Mucosa of descending colon (tissue), 3 donors: ENCODE measurements at regions not wholly inside any gene's neighbourhood (a gene's known extent, or its start where the extent isn't known, plus 50 kb on each side); places are given as distances from the start of the nearest gene placed in this dataset.
"Not testable (repeated sequence)": the region's sequence is repeated elsewhere in the genome, so short reads cannot be mapped to it uniquely, and the experiment has no call there.

Experiments
- ATAC-seq: fragments of 200-7000 bp; cut with Tn5 transposase; one replicate; pipeline ENCODE4 v1.9.1; 2020; ENCODE audit warnings: mild to moderate bottlenecking, moderate library complexity
- DNase-seq, 3 donors: peaks; one replicate each; pipeline ENCODE4 v3.0.0-alpha.2; 2020
- H3K36me3 ChIP-seq: fragments of 200-600 bp; one replicate; pipeline ENCODE4 v1.8.0; 2021; ENCODE audit warnings: low read depth, mild to moderate bottlenecking
- H3K4me1 ChIP-seq: fragments of 200-600 bp; one replicate; pipeline ENCODE4 v1.8.0; 2021; ENCODE audit warnings: low read depth, mild to moderate bottlenecking
- H3K4me3 ChIP-seq: fragments of 200-600 bp; one replicate; pipeline ENCODE4 v1.8.0; 2021; ENCODE audit warnings: mild to moderate bottlenecking
- H3K9me3 ChIP-seq: fragments of 200-600 bp; one replicate; pipeline ENCODE4 v1.8.0; 2021; ENCODE audit warnings: mild to moderate bottlenecking
- intact Hi-C, 2 donors: fragments of 100-400 bp; cut with DNase I in 1 of 2; cut with micrococcal nuclease in 1 of 2; formaldehyde crosslinking; loops; one replicate each; pipeline versions ENCODE4 v1.11.0 to v1.11.1; 2022; cut with DNase I, micrococcal nuclease
- donor health status: DM: no; HTN: no; CAD: no; lungs with moderate emphysema.
- donor health status: DM: no; HTN: no; CAD: no.
- donor health status: DM: no; HTN: yes; CAD: no.

DNA sequence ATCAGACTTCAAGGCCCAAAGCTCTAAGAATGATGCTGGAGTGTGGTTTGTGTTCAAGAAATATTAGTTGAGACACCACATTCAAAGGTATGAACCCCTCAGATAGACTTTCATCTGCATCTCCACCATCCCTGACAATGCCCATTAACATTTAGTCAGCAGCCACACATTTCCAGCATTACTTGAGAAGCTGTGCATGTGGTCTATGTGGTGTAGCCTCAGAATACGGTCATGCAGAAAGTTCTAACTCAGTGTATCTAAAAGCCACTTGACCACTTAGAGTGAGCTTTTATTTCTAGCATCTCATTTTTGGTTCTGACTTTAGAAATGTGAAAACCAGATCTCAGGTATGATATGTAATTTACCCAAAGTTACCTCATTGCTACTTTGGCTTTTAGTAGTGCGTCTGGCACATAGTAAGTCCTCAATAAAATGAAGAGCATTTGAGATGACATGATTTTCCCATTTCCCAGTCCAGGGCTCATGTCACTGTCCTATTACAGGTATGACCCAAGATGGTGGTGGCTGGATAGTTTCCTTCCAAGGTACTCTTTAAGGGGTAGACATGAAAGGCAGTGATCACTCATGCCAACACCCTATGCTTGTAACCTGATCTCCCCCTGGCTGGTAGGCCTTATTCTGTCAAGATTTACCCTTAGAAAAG lies 272.4 kb upstream of the PLGLB1 start:
- H3K36me3 ChIP-seq, H3K4me3 ChIP-seq, intact Hi-C loops, DNase-seq, ATAC-seq, H3K4me1 ChIP-seq, H3K9me3 ChIP-seq: not testable (repeated sequence)

DNA sequence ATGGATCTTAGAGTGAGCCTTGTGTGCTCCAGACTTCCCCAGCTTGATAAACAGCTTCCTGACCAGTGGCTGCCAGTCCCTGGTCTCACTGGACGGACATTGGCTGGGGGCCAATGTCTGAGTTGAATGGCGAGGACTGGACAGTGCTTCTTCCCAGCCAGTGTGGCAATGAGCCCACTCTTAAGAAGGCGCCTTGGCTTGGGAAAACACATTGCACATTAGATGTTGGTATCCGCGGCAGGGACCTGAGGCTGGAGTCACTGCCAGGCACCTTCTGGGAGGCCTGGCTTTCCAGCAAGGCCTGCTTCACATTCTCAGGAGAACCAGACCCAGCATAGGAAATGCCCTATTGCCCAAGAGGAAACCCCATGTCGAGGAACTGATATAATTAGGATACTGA lies 273.5 kb upstream of the PLGLB1 start:
- DNase-seq, H3K4me3 ChIP-seq, ATAC-seq, intact Hi-C loops, H3K9me3 ChIP-seq, H3K4me1 ChIP-seq, H3K36me3 ChIP-seq: not testable (repeated sequence)

DNA sequence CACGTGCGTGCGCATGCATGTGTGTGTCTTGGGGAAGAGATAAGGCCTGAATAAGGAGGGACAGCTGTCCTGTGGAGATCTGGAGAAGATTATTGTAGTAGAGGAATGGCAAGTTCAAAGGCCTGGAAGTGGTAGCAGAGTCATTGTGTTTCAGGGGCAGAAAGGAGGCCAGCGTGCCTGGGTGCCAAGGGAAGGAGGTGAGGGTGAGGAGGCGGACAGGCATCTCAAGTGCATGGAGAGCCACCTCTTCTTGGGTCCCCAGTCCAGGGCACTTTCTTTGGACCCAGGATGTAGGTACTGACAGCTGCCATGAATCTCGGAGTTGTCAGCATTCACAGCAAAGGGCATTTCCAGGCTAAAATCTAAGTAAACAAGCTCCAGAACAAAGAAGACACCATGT lies 279.7 kb upstream of the PLGLB1 start:
- DNase-seq, H3K4me1 ChIP-seq, ATAC-seq, H3K4me3 ChIP-seq, H3K9me3 ChIP-seq, H3K36me3 ChIP-seq, intact Hi-C loops: not testable (repeated sequence)

DNA sequence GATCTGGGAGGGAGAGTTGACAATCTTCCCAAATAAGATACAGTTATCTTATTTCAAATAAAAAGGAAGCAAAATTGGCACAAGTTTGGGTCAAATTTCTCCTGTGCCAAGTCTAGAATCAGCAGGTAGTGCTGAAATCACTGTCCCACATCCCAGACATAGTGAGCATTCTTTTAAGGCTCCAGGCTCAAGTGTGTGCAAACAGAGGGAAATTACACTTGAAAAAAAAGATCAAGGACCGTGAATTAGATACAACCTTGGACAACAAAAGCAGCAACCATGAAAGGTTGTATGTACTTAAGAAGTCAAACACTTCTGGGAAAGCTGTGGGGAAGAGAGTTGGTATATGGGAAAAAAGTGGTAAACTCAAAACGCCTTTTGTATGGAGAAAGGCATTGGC lies 280.2 kb upstream of the PLGLB1 start:
- intact Hi-C loops, H3K4me3 ChIP-seq, H3K36me3 ChIP-seq, H3K9me3 ChIP-seq, H3K4me1 ChIP-seq, ATAC-seq, DNase-seq: not testable (repeated sequence)

DNA sequence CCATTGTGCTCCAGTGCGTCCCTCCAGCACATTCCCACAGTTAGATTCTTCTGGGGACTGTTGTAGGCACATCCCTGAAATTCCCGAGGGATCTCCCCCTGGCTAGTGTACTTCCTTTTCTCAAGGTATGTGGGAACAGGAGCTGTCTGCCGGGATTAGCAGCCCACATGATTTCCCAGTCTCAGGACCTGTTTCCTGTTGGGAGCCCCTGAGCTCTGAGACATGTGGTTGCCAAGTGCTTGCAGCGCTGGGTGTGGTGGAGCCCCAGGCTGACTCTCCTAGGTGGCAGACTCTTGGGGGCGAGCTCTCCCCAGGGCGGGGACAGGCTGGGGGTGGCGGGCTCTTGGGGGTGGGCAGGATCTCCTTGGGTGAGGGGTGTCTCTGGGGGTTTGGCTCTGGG lies 287.0 kb upstream of the PLGLB1 start:
- H3K4me3 ChIP-seq, H3K9me3 ChIP-seq, H3K36me3 ChIP-seq, intact Hi-C loops, DNase-seq, H3K4me1 ChIP-seq, ATAC-seq: not testable (repeated sequence)

DNA sequence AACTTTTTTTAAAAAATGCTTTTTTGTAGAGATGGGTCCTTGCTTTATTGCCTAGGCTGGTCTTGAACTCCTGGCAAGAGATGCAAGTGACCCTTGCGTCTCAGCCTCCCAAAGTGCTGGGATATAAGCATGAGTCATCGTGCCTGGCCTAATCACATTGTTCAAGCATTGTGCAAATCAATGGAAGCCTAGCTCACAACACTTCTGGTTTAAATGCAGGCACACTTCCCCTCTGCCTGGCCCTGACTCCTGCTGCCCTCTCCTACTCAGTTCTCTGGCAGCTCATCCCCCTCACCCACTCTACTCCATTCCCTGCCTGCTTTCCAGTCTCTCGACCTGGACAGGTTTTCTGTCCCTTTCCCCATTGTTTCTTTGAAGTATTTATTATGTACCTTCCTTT lies 288.1 kb upstream of the PLGLB1 start:
- H3K36me3 ChIP-seq, intact Hi-C loops, H3K4me1 ChIP-seq, DNase-seq, H3K9me3 ChIP-seq, H3K4me3 ChIP-seq: not testable (repeated sequence)
- ATAC-seq = peak; percentile 33

DNA sequence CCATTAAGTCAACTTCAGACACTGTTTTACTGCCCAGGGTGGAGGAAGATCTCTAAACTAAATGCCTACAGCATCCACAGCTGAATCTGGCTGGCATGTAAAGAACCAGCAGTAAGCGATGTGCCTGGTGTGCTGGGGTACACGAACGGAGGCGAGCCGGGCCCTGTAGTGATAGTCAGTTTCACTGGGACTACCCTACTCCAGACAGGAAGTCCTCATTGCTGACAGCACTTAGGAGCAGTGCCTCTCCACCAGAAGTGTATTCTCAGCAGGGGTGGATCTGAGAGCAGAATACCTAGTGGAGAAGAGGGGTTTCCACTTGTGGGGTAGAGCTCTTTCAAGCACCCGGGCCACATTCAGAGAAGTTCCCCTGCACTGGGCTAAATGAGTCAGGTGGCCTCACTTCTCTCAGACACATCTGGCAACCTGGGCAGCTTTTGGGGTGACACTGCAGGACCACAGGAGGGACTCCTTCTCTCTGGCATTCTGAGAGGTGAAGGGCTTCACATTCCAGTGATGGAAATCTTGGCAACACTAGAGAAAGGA lies 290.3 kb upstream of the PLGLB1 start:
- H3K36me3 ChIP-seq, H3K9me3 ChIP-seq, H3K4me3 ChIP-seq, ATAC-seq, intact Hi-C loops, DNase-seq, H3K4me1 ChIP-seq: not testable (repeated sequence)

DNA sequence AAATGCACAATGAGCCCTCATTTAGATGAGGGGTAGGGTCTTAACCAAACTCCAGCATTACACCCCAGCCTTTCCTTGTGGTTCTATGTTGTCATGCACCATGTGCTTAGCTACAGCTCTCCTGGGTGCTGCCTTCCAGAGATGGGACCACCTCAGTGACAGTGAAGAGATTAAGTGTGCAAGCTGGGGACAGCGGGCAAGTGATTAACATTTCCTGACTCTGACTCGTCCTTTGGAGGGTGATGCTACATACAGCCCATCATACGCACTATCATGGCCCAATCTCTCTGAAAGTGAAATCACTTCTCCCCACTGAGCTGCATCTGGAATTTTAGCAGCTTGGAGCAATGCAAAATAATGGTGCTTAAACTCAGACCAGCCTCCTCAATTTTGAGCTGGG lies 293.0 kb upstream of the PLGLB1 start:
- H3K36me3 ChIP-seq, H3K4me3 ChIP-seq, H3K9me3 ChIP-seq, H3K4me1 ChIP-seq, ATAC-seq, DNase-seq, intact Hi-C loops: not testable (repeated sequence)

DNA sequence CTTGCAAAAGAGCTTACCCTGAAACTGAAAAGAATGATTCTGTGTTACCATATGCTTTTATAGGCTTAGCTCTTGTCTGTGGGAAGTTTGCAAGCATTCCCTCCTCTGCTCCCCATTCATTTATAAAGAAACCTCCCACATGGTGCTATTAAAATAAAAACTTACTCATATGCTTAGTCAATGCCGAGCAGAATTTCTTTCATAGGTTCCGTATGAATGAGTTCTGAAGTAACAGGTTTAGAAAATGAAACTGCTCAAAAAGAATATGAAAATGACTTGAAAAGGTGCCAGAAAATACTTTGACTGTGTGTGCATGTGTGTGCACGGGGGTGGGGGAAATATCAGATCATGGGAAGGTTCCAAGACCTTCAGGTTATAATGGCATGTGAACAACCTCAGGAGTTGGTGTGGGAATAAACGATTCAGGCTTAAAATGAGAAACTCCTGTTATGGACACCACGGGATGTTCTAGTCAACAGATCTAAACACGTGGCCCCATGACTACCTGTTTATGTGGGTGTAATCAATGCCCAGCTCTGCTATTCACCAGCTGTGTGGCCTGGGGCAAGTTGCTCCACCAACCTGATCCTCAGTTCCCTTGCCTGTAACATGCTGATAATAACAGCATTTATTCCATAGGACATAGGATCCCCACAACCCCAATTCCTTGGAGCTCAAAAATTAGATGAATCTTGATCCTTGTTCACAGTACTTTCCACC lies 293.7 kb upstream of the PLGLB1 start:
- intact Hi-C loops, H3K4me3 ChIP-seq, H3K36me3 ChIP-seq, H3K9me3 ChIP-seq, DNase-seq, H3K4me1 ChIP-seq: not testable (repeated sequence)
- ATAC-seq = peak; percentile 26

DNA sequence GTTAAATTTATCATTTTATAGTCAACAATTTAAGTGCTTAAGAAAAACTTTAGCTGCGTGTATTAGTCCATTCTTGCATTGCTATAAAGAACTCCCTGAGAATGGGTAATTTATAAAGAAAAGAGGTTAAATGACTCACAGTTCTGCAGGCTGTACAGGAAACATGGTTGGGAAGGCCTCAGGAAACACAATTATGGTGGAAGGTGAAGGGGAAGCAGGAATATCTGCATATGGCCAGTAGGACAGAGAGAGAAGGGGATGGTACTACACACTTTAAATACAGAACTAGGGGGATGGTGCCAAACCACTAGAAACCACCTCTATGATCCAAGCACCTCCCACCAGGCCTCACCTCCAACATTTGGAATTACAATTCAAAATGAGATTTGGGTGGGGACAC lies 295.5 kb upstream of the PLGLB1 start:
- ATAC-seq, H3K4me1 ChIP-seq, H3K9me3 ChIP-seq, DNase-seq, intact Hi-C loops, H3K4me3 ChIP-seq, H3K36me3 ChIP-seq: not testable (repeated sequence)

DNA sequence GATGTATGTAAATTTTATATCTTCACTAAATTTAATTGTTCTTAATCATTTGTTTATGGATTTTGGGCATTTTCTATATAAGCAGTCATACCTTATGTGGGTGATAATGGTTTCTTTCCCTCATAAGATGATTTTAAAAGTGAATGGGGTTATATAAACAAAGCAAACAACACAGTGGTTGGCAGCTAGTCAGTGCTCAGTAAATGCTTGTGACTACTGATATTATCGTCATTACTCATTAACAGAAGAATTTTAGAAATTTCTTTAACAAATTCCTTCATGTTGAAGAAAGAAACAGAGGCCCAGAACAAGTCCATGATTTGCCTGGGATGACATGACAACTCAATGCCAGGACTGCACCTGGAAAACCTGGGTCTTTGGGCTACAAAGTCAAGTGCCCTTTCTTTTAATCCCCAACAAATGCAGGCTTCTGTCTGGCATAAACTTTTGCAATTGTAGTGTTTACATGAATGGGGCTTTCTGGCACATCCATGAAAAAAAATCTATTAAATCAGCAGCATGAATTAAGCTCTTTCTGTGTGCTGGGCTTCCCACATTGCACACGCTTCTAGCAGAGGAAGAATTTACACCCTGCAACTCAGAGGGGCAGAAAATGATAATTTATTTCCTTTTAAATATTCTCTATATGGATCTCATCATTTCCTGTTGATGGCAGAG lies 297.3 kb upstream of the PLGLB1 start:
- ATAC-seq, DNase-seq, H3K4me3 ChIP-seq, intact Hi-C loops, H3K4me1 ChIP-seq, H3K9me3 ChIP-seq, H3K36me3 ChIP-seq: not testable (repeated sequence)

DNA sequence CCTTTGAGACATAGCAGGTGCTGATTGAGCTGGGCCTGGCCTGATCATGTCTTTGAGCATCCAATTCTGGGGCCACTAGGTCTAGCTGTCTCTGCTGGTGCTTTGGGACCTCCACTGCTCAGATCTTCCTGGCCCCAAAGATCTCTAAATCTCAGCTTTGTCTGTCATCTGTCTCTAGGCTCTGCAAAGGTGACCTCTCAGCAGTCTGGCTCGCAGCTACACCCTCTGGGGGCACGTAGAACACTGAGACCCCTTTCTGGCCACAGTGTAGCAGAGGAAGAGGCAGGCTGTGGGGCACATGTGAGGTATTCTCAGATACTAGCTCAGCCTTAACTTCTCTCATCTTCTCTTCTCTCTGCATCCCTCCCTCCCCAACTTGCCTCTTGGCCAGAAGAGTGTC lies 298.1 kb upstream of the PLGLB1 start:
- H3K4me1 ChIP-seq, H3K4me3 ChIP-seq, ATAC-seq, H3K9me3 ChIP-seq, intact Hi-C loops, DNase-seq, H3K36me3 ChIP-seq: not testable (repeated sequence)

DNA sequence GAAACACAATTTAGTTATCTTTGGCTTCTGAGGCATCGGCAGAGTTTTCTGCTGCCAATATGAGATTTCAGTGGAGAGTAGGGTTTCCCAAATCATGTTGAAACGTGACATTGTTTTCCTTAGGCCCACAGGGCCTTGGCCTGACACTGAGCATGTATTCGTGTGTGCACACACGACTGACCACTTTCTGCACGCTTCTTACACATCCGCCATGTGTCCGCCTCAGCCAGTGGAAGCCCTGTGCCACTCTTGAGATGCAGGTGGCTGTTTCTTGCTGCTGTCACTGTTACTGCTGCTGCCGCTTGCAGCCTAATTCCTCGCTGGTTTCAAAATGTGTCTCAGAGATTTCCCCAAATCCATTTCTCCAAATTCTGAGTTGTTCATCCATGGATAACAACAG lies 299.6 kb upstream of the PLGLB1 start:
- ATAC-seq, intact Hi-C loops, H3K4me1 ChIP-seq, H3K4me3 ChIP-seq, H3K9me3 ChIP-seq, H3K36me3 ChIP-seq, DNase-seq: not testable (repeated sequence)

DNA sequence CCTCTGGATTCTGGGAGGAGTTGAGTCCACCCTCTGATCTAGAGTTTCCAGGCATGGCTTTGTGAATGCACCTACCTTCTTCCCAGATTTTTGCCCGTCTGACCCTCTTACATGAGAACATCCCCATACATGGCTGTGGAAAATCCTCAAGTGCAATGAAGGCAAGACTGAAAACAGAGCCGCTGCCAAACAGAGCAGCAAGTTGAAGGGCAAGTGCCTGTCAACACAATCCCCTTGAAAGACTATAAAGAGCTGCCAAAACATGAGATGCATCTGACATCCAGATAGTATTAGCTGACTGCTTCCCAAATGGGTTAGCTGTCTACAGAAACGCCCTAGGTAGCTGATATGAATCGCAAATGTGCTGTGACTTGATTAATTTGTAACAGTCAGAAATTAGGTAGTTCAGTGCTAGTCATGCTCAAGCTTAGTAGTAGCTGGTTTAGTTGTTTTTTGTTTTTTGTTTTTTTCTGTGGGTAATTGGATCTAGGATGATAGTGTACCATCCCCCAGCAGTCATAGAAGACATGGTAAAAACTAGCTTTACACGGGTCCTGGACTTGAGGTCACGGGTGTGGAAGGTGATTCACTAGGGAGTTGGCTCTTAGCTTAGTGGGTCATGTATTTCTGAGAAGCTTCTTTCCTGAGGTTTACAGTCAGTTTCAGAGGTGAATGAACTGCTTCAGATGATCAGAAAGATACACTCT lies 302.8 kb upstream of the PLGLB1 start:
- H3K9me3 ChIP-seq, intact Hi-C loops, DNase-seq, H3K36me3 ChIP-seq, H3K4me1 ChIP-seq, H3K4me3 ChIP-seq: not testable (repeated sequence)
- peak; percentile 74 for ATAC-seq
